Right lobe of liver (tissue), 4 donors: ENCODE measurements at regions not wholly inside any gene's neighbourhood (a gene's known extent, or its start where the extent isn't known, plus 50 kb on each side); places are given as distances from the start of the nearest gene placed in this dataset.

Experiments
- CTCF ChIP-seq, 4 donors: fragments of 200-600 bp in 3 of 4; fragments of 450-650 bp in 1 of 4; IDR thresholded peaks; one replicate each; pipeline versions ENCODE4 v1.5.1 to v1.8.0; 2016 to 2022; ENCODE audit warnings: antibody characterized with exemption in 4 of 4, mild to moderate bottlenecking in 2 of 4
- POLR2A ChIP-seq: fragments of 450-650 bp; IDR thresholded peaks from one replicate; pipeline ENCODE4 v1.6.1; 2017; ENCODE audit warnings: antibody characterized with exemption, mild to moderate bottlenecking
- donor health status: DM: no; HTN: no; CAD: no.
- donor health status: DM: no; HTN: no; CAD: no.
- donor health status: DM: no; HTN: yes; CAD: no.

GRCh38 chr2:151078889-151079288, 182.8 kb downstream of the RBM43 start:
- TF ChIP-seq POLR2A (no peak), CTCF (IDR thresholded peaks at IDR 0.05) (no peak)
